Astrocyte of the cerebellum (primary cell): ENCODE measurements at regions not wholly inside any gene's neighbourhood (a gene's known extent, or its start where the extent isn't known, plus 50 kb on each side); places are given as distances from the start of the nearest gene placed in this dataset.

ENCODE experiments used
- DNase-seq: peaks from one replicate; pipeline ENCODE4 v3.0.0-alpha.2; 2011; ENCODE audit warnings: low read depth
- H3K4me3 ChIP-seq: 2 replicates; pipeline ENCODE4 v1.5.1; 2011; ENCODE audit warnings: mild to moderate bottlenecking, low read depth, low read length, moderate library complexity
- CTCF ChIP-seq: IDR thresholded peaks from 2 replicates; pipeline ENCODE4 v1.5.1; 2012; ENCODE audit warnings: low read length, low read depth, moderate library complexity, mild to moderate bottlenecking; ENCODE audit errors: missing control alignments
- in situ Hi-C: cut with HindIII; loops from 2 replicates; pipeline ENCODE4 v1.10.0; 2017; ENCODE audit warnings: low sequenced_read_pairs

GRCh38 chr14:53807542-53807941 lies 149.1 kb downstream of the BMP4 start:
- in situ Hi-C loops = loop anchor here (25.0 kb wide), 1 partner anchor 530 kb away; no protein-coding TSS in a partner anchor
- no peak for TF ChIP-seq CTCF
- H3K4me3 ChIP-seq = no peak overlapping the region
- DNase-seq = no peak

DNA sequence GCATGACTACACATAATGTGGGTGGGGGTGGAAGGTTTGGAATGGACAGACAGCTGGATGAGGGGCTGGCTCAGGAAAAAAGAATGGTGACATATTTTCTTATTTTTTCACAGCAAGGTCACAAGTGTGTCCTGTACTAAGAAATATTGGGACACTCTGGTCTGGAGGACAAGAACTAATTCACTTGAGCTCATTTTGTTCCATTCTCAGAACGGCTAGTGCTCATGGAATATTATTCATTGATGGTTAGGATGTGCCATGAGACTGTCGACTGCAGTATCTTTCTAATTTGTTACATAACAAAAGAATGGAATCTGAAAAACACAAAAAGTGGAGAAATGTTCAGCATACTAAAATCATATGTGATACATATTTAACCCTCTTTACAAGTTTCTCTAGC lies 149.5 kb downstream of the BMP4 start:
- no peak for TF ChIP-seq CTCF
- no peak overlapping the region for H3K4me3 ChIP-seq
- in situ Hi-C loops = loop anchor here (25.0 kb wide), 1 partner anchor 530 kb away; no protein-coding TSS in a partner anchor
- no peak for DNase-seq

DNA sequence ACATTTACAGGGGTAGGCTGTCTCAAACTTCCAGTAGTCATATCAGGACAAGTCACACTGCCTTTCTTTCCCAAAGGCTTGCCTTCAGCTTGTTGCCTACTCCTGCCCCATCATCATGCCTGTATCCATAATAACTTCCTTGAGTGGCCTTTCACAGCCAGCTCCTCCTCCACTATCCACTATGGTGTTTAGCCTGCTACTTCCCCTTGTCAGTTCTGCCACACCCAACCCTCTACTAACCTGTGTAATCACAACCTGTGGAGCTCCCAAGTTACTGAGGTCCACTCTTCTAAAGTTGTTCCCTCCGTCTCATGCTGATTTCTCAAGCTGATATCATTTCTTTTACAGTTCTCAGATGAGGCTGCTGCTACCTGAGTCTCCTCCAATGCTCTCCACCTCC lies 159.9 kb downstream of the BMP4 start:
- H3K4me3 ChIP-seq = no peak overlapping the region
- TF ChIP-seq CTCF = no peak
- in situ Hi-C loops = no loop called here
- DNase-seq = no peak

- no peak for TF ChIP-seq CTCF
- in situ Hi-C loops = no loop called here
- peak; percentile 83 for DNase-seq
- no peak overlapping the region for H3K4me3 ChIP-seq
Measured at GRCh38 chr14:53793790-53794505, 162.7 kb downstream of the BMP4 start.

DNA sequence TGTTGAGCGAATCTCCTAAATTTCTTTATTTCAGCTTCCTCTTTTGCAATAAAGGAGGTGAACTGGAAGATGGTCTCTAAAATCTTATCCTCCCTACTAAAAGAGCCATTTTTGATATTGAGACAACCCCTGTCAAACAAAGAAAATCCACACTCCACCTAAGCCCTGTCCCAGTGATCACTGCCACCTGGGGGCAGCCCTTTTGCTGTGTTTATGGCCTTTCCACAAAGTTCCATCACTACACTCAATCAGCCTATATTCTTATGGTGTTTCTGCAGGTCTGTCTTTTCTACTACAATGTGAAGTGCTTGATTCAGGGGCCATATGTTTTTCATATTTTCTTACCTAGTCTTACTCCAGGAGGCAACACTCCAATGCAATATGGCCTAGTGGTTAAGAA lies 163.7 kb downstream of the BMP4 start:
- H3K4me3 ChIP-seq = no peak overlapping the region
- in situ Hi-C loops = no loop called here
- no peak for TF ChIP-seq CTCF
- DNase-seq = no peak

DNA sequence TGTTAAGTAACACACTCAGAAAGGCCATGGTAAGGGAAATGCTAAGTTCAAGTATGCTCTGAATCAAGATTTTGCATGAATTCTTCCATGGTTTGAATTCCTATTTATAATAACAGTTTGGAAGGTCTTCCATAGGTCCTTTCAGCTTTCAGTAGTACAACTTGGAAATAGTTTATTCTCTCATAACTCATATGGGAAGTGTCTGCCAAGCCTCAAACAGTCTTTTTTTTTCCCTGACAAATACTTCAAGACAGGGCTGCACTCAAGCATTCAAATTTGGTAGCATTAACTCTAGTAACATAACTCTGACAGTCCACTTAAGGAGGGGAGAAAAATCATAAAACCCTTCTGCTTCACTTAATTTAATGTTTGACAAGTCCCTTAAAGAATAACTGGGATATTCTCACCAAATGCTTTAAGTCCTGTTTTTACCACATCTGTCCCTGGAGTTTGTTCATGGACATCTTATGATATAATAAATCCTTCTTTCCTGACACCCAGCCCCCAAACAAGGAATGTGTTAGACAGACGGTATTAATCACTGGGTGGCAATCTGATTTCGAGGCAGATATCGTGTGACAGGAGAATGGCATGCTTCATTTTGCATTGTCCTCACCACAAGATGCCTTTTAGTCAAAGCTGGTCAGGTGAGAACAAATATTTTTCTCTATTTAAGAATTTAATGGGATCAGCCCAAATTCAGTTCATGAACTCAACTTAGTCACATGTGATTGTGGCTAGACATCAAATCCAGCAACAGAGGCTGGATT lies 165.7 kb downstream of the BMP4 start:
- TF ChIP-seq CTCF = no peak
- in situ Hi-C loops = no loop called here
- DNase-seq = no peak
- no peak overlapping the region for H3K4me3 ChIP-seq
